NT2/D1 (cell line): ENCODE measurements at regions not wholly inside any gene's neighbourhood (a gene's known extent, or its start where the extent isn't known, plus 50 kb on each side); places are given as distances from the start of the nearest gene placed in this dataset.

Experiments
- SUZ12 ChIP-seq: IDR thresholded peaks from 2 replicates; pipeline ENCODE4 v1.6.1; 2011; ENCODE audit not compliant: insufficient read length, insufficient read depth; ENCODE audit errors: extremely low read depth
- YY1 ChIP-seq: IDR thresholded peaks from 2 replicates; pipeline ENCODE4 v1.6.1; 2011; ENCODE audit not compliant: insufficient read length, insufficient read depth

- TF ChIP-seq SUZ12: no peak
- no peak for TF ChIP-seq YY1
Measured at GRCh38 chr4:65195002-65195401, 475.3 kb downstream of the EPHA5 start.
